Loucy (cell line): ENCODE measurements at regions not wholly inside any gene's neighbourhood (a gene's known extent, or its start where the extent isn't known, plus 50 kb on each side); places are given as distances from the start of the nearest gene placed in this dataset.

ENCODE experiments used
- H2AFZ ChIP-seq: fragments of 200-600 bp; sonication (generic); 2 replicates; pipeline ENCODE4 v1.6.0; 2016; ENCODE audit warnings: antibody characterized with exemption, mild to moderate bottlenecking, low read length, moderate library complexity
- H3F3A ChIP-seq: fragments of 200-600 bp; 2 replicates; pipeline ENCODE4 v1.6.0; 2016; ENCODE audit warnings: antibody characterized with exemption, low read depth, mild to moderate bottlenecking
- H3K27me3 ChIP-seq: fragments of 200-600 bp; sonication (generic); 2 replicates; pipeline ENCODE4 v1.6.1; 2014; ENCODE audit warnings: low read length, mild to moderate bottlenecking; ENCODE audit not compliant: insufficient read depth, poor library complexity, severe bottlenecking
- H3K36me3 ChIP-seq: fragments of 200-600 bp; sonication (generic); 2 replicates; pipeline ENCODE4 v1.6.1; 2016; ENCODE audit warnings: low read length; ENCODE audit not compliant: insufficient read depth
- H3K4me1 ChIP-seq: fragments of 200-600 bp; sonication (generic); 2 replicates; pipeline ENCODE4 v1.5.1; 2014; ENCODE audit warnings: low read length, mild to moderate bottlenecking; ENCODE audit not compliant: insufficient read depth, poor library complexity, severe bottlenecking
- H3K4me2 ChIP-seq: fragments of 200-600 bp; sonication (generic); 2 replicates; pipeline ENCODE4 v1.6.0; 2014; ENCODE audit warnings: antibody characterized with exemption, low read length, low read depth, mild to moderate bottlenecking; ENCODE audit not compliant: poor library complexity, severe bottlenecking
- H3K4me3 ChIP-seq: fragments of 200-600 bp; sonication (generic); 2 replicates; pipeline ENCODE4 v1.5.1; 2014; ENCODE audit warnings: low read length, mild to moderate bottlenecking, mixed read lengths; ENCODE audit not compliant: poor library complexity, severe bottlenecking
- H3K79me2 ChIP-seq: fragments of 200-600 bp; sonication (generic); 2 replicates; pipeline ENCODE4 v1.6.1; 2014; ENCODE audit warnings: low read length; ENCODE audit not compliant: insufficient read depth
- H3K9ac ChIP-seq: fragments of 200-600 bp; sonication (generic); 2 replicates; pipeline ENCODE4 v1.6.0; 2014; ENCODE audit warnings: mild to moderate bottlenecking, low read depth, low read length, moderate library complexity; ENCODE audit not compliant: poor library complexity, severe bottlenecking
- H3K9me2 ChIP-seq: fragments of 200-600 bp; sonication (generic); replicated peaks from 2 replicates; pipeline ENCODE4 v1.6.1; 2016; ENCODE audit warnings: low read depth, low read length, mixed read lengths
- H3K9me3 ChIP-seq: fragments of 200-600 bp; sonication (generic); 2 replicates; pipeline ENCODE4 v1.6.1; 2014; ENCODE audit warnings: mild to moderate bottlenecking, antibody characterized with exemption, low read length, low read depth; ENCODE audit not compliant: insufficient read depth
- H4K20me1 ChIP-seq: fragments of 200-600 bp; sonication (generic); 2 replicates; pipeline ENCODE4 v1.6.0; 2014; ENCODE audit warnings: antibody characterized with exemption, low read length, mild to moderate bottlenecking; ENCODE audit not compliant: insufficient read depth, poor library complexity, severe bottlenecking
- EZH2phosphoT487 ChIP-seq: fragments of 200-600 bp; IDR thresholded peaks from 2 replicates; pipeline ENCODE4 v1.6.1; 2018; ENCODE audit warnings: antibody characterized with exemption, mild to moderate bottlenecking, moderate library complexity, borderline replicate concordance
- TF ChIP-seq, protein P1 (sequence below): fragments of 200-600 bp; sonication (generic); conservative IDR thresholded peaks from 2 replicates; pipeline ENCODE4 v1.5.1; 2014; ENCODE audit warnings: mild to moderate bottlenecking, antibody characterized with exemption, low read length

- TF ChIP-seq, protein P1, sequence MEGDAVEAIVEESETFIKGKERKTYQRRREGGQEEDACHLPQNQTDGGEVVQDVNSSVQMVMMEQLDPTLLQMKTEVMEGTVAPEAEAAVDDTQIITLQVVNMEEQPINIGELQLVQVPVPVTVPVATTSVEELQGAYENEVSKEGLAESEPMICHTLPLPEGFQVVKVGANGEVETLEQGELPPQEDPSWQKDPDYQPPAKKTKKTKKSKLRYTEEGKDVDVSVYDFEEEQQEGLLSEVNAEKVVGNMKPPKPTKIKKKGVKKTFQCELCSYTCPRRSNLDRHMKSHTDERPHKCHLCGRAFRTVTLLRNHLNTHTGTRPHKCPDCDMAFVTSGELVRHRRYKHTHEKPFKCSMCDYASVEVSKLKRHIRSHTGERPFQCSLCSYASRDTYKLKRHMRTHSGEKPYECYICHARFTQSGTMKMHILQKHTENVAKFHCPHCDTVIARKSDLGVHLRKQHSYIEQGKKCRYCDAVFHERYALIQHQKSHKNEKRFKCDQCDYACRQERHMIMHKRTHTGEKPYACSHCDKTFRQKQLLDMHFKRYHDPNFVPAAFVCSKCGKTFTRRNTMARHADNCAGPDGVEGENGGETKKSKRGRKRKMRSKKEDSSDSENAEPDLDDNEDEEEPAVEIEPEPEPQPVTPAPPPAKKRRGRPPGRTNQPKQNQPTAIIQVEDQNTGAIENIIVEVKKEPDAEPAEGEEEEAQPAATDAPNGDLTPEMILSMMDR = no peak
- TF ChIP-seq EZH2phosphoT487 = no peak
- no peaks in the 10 kb centered on the region for H3K4me1 ChIP-seq
- H3K4me2 ChIP-seq = no peak overlapping the region
These were observed 451.2 kb downstream of the RAB28 start for GRCh38 chr4:13032936-13033335.

DNA sequence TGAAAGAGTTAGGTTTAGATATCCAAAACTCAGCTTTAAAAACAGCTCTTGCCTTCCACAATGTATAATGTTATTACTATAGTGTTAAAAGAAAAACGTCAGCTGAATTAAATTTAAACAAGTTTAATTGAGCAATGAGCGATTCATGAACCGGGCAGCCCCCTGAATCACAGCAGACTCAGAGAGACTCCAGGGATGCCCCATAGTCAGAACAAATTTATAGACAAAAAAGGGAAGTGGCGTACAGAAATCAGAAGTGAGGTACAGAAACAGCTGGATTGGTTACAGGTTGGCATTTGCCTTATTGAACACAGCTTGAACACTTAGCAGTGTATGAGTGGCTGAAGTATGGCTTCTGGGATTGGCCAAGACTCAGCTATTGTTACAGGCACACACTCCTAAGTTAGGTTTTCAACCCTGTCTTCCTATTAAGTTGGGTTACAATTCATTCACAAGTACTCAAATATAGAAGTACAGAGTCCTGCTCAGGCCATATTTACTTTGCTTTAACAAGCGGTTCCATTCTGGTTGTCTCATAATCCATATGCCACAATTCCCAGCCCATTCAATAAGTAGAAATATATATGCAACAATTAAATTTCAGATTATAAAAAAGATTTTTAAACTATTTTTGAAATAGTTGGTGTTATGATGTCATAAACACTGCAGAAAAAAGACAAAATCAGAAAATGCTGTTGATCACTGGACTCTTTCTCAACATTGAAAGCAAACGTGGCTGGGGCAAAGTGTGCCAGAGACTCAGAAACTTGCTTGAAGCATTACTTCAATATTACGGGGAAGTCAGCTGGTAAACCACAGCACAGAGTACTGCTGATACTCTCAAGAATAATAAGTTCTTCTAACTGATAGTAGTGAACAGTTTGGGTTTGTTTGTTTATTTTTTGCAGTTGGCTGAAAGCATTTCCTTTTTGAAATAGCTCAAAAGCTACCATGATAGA, 459.7 kb downstream of the RAB28 start:
- H3K27me3 ChIP-seq = no peaks in the 10 kb centered on the region
- H2AFZ ChIP-seq = no peak overlapping the region
- TF ChIP-seq, protein P1 = no peak
- no peak for TF ChIP-seq EZH2phosphoT487
- no peaks in the 10 kb centered on the region for H3K79me2 ChIP-seq
- no peaks in the 10 kb centered on the region for H3F3A ChIP-seq
- H3K9me3 ChIP-seq = no peaks in the 10 kb centered on the region
- no peaks in the 10 kb centered on the region for H3K9me2 ChIP-seq
- no peak overlapping the region for H3K4me3 ChIP-seq
- no peaks in the 10 kb centered on the region for H3K4me1 ChIP-seq
- H3K4me2 ChIP-seq = no peak overlapping the region
- no peaks in the 10 kb centered on the region for H4K20me1 ChIP-seq
- H3K36me3 ChIP-seq = no peaks in the 10 kb centered on the region
- H3K9ac ChIP-seq = no peak overlapping the region

More at GRCh38 chr4:13032936-13033335, 451.2 kb downstream of the RAB28 start:
- Histone ChIP-seq H4K20me1 (no peaks in the 10 kb centered on the region), H3K9ac (no peak overlapping the region), H3K36me3 (no peaks in the 10 kb centered on the region), H3K79me2 (no peaks in the 10 kb centered on the region), H3K4me3 (no peak overlapping the region), H3K9me2 (no peaks in the 10 kb centered on the region), H3F3A (no peaks in the 10 kb centered on the region), H3K27me3 (no peaks in the 10 kb centered on the region), H3K9me3 (no peaks in the 10 kb centered on the region), H2AFZ (no peak overlapping the region)

- Histone ChIP-seq H2AFZ (no peak overlapping the region), H3K9ac (no peak overlapping the region), H3K9me2 (no peaks in the 10 kb centered on the region), H3K27me3 (no peaks in the 10 kb centered on the region), H3K79me2 (no peaks in the 10 kb centered on the region), H3K4me2 (no peak overlapping the region), H3F3A (no peaks in the 10 kb centered on the region), H3K36me3 (no peaks in the 10 kb centered on the region), H3K4me1 (no peaks in the 10 kb centered on the region), H4K20me1 (no peaks in the 10 kb centered on the region), H3K4me3 (no peak overlapping the region), H3K9me3 (no peaks in the 10 kb centered on the region)
- no peak for TF ChIP-seq EZH2phosphoT487
- TF ChIP-seq, protein P1 = no peak
These were observed 476.2 kb downstream of the RAB28 start for GRCh38 chr4:13007802-13008470.
